ENCODE measurements at regions not wholly inside any gene's neighbourhood (a gene's known extent, or its start where the extent isn't known, plus 50 kb on each side); places are given as distances from the start of the nearest gene placed in this dataset.

- no peak for TF ChIP-seq CTCF (conservative IDR thresholded peaks at IDR 0.05; ENCODE audit: low read depth, low read length)
- TF ChIP-seq EZH2 (IDR thresholded peaks at IDR 0.05; ENCODE audit: low read length, unreplicated experiment): no peak
These were observed 768.4 kb downstream of the PCDH18 start for GRCh38 chr4:136763919-136764318.
